IPS DF 19.7 (cell line): ENCODE measurements at regions not wholly inside any gene's neighbourhood (a gene's known extent, or its start where the extent isn't known, plus 50 kb on each side); places are given as distances from the start of the nearest gene placed in this dataset.
"Not testable (repeated sequence)": the region's sequence is repeated elsewhere in the genome, so short reads cannot be mapped to it uniquely, and the experiment has no call there.

Source experiments
- DNase-seq: peaks from one replicate; pipeline ENCODE4 v3.0.0-alpha.2; 2013; ENCODE audit warnings: low read depth, low spot score

DNA sequence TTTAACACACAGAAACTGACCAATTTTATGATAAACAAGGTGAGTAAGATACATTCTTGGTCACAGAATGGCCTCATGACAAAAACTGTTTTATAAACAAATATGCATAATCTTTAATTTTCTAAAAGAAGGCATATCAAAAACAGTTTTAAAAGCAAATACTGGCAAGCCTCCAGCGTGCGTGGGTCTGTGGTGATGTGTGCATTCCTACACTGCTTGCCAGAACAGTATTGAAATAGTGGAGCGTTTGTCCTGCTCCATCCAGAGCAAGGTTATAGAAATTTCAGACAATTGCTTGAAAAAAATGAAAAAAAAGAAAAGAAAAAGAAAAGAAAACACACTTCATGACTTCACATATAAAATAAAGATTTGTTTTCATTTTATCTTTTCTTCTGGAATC is 140.9 kb downstream of the MZT1 start:
- no peak for DNase-seq

GRCh38 chr13:72585254-72585653 is 142.2 kb downstream of the MZT1 start:
- DNase-seq: no peak

GRCh38 chr13:72571191-72571590 is 156.2 kb downstream of the MZT1 start:
- DNase-seq: no peak

GRCh38 chr13:72570019-72570418 is 157.4 kb downstream of the MZT1 start:
- no peak for DNase-seq

- no peak for DNase-seq
These were observed 159.9 kb downstream of the MZT1 start for GRCh38 chr13:72567566-72567965.

DNA sequence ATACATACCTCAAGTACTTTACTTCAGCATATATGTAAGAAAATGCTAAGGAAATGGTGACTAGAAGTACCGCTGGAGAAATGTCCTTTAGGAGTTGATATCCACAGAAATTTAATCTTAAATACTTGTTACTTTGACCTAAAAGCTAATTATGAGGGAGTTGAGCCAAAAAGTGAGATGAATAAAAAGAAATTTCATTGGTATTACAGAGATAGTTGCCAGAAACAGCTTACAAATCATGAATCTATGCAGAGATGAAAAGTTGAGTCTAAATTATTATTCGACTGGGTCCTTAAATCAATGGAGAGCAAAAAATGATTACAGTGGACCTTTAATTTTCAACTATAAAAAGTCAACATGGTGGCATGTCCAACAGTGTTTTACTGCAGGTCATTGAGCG is 160.9 kb downstream of the MZT1 start:
- no peak for DNase-seq

GRCh38 chr13:72565893-72566292 is 161.5 kb downstream of the MZT1 start:
- DNase-seq: no peak

DNA sequence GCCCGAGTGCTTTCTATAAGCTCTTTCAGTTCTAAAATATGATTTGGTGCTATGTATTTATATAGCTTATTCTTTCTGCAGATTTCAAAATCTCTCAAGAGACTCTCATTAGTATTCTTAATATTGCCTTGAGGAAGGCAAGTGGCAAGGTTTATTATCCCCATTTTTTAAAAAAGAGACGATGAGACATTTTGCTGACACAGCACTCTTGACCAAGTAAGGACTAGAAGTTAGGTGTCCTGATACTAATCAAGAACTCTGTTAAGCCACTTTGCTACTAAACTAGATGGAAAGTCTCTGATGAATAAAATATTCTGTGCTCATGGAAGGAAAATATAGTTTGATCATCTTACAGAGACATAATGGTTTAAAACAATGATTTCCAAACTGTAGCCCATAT is 164.7 kb downstream of the MZT1 start:
- no peak for DNase-seq

- no peak for DNase-seq
These were observed 165.6 kb downstream of the MZT1 start for GRCh38 chr13:72561791-72562190.

DNA sequence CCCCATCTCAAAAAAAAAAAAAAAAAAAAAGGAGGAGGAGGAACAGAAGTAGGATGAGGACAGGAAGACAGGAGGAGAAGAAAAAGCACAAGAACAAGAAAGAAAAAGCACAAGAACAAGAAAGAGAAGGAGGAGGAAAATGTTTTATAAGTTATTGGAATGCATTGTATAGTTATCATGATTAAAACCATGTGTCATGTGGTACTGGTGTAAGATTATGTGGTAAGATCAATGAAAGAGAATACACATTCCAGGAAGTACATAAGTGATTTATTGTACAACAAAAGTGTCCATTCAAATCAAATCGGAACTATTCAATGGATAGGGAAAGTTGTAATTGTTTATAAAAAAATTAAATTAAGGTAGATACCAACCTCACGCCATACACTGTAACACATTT is 167.7 kb downstream of the MZT1 start:
- no peak for DNase-seq

DNA sequence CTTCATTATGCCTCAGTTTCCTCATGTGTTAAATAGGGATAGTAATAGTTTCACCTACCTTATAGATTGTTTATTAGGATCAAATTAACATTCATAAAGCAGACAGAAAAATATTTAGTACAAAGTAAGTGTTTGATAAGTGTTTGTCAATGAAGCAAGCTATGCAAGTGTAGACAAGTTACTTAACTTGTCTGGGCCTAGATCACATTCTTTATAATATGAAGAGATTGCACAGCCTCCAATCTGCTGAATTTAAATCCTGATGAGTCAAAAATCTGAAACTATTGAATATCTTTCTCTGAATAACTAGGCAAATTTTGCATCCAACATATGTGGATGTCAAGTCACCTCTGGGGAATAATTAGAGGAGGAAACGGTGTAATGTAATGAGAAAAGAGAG is 170.5 kb downstream of the MZT1 start:
- DNase-seq: no peak

DNA sequence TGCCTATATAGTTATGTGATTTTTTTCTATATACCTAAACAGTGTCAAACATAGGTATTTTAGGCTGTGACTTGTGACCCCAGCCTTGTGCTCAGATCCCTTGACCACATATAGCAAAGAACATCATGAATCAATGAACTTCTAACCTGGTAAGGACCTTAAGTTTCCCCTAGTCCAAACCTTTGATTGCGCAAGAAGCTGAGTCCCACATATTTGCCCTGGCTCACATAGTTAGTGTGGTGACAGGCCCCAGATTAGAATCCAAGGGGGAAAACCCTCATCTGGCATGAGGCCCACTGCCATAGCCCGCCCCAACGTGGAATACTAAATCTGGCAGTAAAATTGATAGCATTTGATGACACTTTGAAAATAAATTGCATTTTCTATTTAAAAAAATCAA is 171.8 kb downstream of the MZT1 start:
- DNase-seq: no peak

DNA sequence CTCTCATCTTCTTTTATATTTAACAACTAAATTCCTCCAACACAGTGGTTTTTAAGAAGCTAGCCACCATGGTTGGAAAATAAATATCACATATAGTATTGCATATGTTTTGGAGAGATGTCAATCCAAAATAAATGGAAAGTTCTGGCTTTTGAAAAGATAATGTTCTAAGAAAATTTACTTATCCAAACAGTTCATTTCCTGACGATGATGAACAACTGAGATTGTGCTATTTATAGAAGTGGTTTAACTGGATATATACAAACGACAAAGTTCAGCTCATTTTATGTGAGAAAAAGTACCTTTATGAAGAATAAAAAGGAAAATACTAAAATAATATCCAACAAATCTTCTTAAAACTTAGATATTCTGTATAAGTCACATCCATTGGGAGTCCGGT is 174.7 kb downstream of the MZT1 start:
- no peak for DNase-seq

- DNase-seq: not testable (repeated sequence)
These were observed 181.5 kb downstream of the MZT1 start for GRCh38 chr13:72545895-72546294.

DNA sequence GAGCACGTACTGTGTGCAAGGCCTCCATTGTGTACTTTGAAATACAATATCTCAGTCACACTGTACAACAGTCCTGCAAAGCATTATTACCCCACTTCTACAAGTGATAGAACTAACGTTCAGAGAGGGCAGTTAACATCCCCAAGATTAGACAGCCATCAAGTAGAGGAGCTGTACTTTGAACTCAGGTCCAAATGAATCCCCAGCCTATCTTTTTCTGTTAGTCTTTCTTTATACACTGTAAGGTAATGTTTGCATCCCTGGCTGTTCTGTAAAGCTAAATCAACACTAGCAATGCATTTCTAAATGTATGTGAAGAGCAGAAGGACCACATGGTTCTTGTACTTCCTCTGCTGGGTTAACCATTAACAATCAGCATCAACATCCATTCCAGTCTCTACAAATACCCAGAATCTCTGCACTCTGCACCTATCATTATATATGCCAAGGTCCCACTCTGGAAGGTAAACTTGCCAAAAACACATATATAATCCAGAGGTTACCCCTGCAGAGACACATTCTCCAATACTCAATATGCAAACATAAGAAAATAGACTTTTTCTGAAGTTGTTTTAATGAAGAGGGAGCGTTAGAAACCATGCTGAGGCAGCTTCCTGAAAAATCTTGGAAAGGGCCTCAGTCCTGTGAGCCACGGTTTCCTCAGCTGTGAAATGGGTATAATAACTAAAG is 182.3 kb downstream of the MZT1 start:
- no peak for DNase-seq

DNA sequence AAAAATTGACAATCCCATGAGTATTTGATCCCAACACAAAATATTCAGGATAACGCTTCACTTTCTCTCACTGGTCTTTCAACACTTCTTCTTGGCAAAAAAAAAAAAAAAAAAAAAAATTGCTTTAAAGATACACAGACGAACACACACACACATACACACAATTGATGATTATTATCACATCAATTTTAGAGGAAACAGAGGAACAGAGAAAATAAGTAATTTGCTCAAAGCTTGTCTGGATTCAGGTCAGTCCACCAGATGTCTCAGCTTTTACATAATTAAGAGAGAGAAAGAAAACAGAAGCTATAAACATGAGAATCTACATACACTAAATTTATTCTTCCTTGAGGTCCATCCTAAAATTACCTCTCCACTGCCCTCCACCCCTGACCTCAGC is 183.4 kb downstream of the MZT1 start:
- no peak for DNase-seq

GRCh38 chr13:72542241-72542640 is 185.2 kb downstream of the MZT1 start:
- no peak for DNase-seq

DNA sequence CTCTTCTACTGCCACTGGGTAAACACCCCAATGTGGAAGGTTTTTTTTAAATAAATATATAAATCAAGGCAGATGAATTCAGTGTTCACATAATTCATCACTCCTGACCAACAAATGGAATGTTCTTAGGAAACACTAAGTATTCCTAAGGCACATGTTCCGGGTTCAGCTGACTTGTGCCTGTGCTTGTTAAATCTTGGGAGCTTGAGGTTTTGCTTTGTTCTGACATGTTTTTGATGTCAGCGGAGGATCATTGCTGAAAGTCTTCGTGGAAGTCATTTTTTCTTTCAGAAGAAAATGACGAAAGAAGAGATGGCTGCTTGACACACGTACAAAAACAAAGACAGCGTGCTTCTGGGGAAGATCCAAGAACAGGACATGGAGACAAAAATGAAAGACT is 185.8 kb downstream of the MZT1 start:
- DNase-seq: no peak

GRCh38 chr13:72540881-72541280 is 186.5 kb downstream of the MZT1 start:
- no peak for DNase-seq

DNA sequence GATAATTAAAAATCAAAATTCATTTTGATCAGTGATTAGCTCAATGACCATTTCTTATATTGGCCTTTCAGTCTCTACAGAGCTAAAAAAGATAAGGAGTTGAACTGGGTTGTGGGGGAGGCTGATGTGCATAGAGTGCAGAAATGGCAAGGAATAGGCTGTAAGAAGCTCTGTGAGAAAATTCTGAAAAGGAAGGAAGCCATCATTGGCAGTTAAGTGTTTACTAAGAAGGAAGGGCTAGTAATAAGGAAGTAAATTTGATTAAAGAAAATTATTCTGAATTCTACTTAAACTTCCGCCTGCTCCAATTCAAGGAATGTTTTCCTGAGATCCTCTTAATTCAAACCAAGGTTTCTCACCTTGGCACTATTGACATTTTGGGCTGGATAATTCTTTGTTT is 187.5 kb downstream of the MZT1 start:
- no peak for DNase-seq

- DNase-seq: no peak
These were observed 189.6 kb downstream of the MZT1 start for GRCh38 chr13:72537782-72538181.

GRCh38 chr13:72537395-72537780 is 190.0 kb downstream of the MZT1 start:
- DNase-seq: no peak

- DNase-seq: no peak
These were observed 190.6 kb downstream of the MZT1 start for GRCh38 chr13:72536714-72537394.
